ENCODE measurements at regions not wholly inside any gene's neighbourhood (a gene's known extent, or its start where the extent isn't known, plus 50 kb on each side); places are given as distances from the start of the nearest gene placed in this dataset.

- TF ChIP-seq E2F4 (IDR thresholded peaks at IDR 0.05; ENCODE audit: low read depth, low read length): no peak
- TF ChIP-seq TAF1 (IDR thresholded peaks at IDR 0.05; ENCODE audit: borderline replicate concordance, low read depth, low read length): no peak
- TF ChIP-seq MYC (IDR thresholded peaks at IDR 0.05; ENCODE audit: insufficient read depth, insufficient read length, insufficient replicate concordance, low read length, severe bottlenecking): no peak
- TF ChIP-seq SIX5 (IDR thresholded peaks at IDR 0.05; ENCODE audit: low read depth, low read length, severe bottlenecking): no peak
- TF ChIP-seq TARDBP (IDR thresholded peaks at IDR 0.05; ENCODE audit: borderline replicate concordance): no peak
- TF ChIP-seq EP300 (IDR thresholded peaks at IDR 0.05; ENCODE audit: borderline replicate concordance in 1 of 2, control insufficient read depth in 1 of 2, low read depth in 2 of 2, low read length in 2 of 2): no peak
- TF ChIP-seq POLR2A (IDR thresholded peaks at IDR 0.05; ENCODE audit: low read depth, low read length): no peak
These were observed 213.8 kb upstream of the ZFP64 start for GRCh38 chr20:52405417-52405816.

Measured in GM12878 (cell line).